Activated CD4-positive, alpha-beta T cell treated with anti-CD3 and anti-CD28 coated beads, Interleukin-2, amount 10 ng/mL, durations not matched to agents 7 days and 5 days (primary cell): ENCODE measurements at regions not wholly inside any gene's neighbourhood (a gene's known extent, or its start where the extent isn't known, plus 50 kb on each side); places are given as distances from the start of the nearest gene placed in this dataset.

ENCODE experiments used
- CTCF ChIA-PET: fragments of 350-600 bp; sonication (Branson Sonifier 250); formaldehyde crosslinking; loops from one replicate; lab custom pipeline; 2021; ENCODE audit warnings: antibody characterized with exemption; lab: Charles Lee
- POLR2A ChIA-PET: fragments of 350-600 bp; sonication (Branson Sonifier 250); formaldehyde crosslinking; loops from one replicate; lab custom pipeline; 2021; ENCODE audit warnings: antibody characterized with exemption; lab: Charles Lee
- DNase-seq: peaks from one replicate; pipeline ENCODE4 v3.0.0-alpha.2; 2020
- H3K27ac Mint-ChIP-seq: one replicate; pipeline ENCODE4 v1.8.0; 2021; ENCODE audit warnings: mild to moderate bottlenecking, moderate library complexity, mixed read lengths
- H3K27me3 Mint-ChIP-seq: one replicate; pipeline ENCODE4 v1.8.0; 2021; ENCODE audit warnings: mixed read lengths
- H3K36me3 Mint-ChIP-seq: one replicate; pipeline ENCODE4 v1.8.0; 2021; ENCODE audit warnings: low read depth, mixed read lengths
- H3K4me1 Mint-ChIP-seq: one replicate; pipeline ENCODE4 v1.8.0; 2021; ENCODE audit warnings: mixed read lengths
- H3K4me3 Mint-ChIP-seq: one replicate; pipeline ENCODE4 v1.8.0; 2021; ENCODE audit warnings: mild to moderate bottlenecking, moderate library complexity, mixed read lengths
- H3K9me3 Mint-ChIP-seq: one replicate; pipeline ENCODE4 v1.8.0; 2021; ENCODE audit warnings: mixed read lengths

DNA sequence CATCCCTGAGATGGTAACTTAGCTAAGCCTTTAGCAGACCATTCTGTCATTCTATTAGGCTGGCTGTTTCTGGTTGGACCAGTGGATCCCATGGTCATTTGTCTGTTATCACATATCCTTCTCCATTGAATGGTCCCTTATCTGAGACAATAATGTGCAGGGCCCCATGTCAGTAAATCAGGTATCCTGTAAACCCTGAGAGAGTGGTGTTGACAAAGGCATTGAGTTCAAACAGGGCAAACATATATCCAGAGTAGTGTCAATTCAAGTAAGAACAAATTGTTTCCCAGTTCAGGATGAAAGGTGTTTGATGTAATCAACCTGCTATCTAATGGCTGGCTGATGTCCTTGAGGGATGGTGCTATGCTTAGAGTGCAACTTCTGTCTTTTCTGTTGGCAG lies 126.2 kb downstream of the LINC00237 start:
- Mint-ChIP-seq H3K27me3 (no peaks in the 10 kb centered on the region), H3K27ac (no peak overlapping the region), H3K9me3 (no peaks in the 10 kb centered on the region), H3K36me3 (no peaks in the 10 kb centered on the region), H3K4me1 (no peaks in the 10 kb centered on the region), H3K4me3 (no peak overlapping the region)
- no peak for DNase-seq
- ChIA-PET POLR2A (no interaction called here), CTCF (no interaction called here)

DNA sequence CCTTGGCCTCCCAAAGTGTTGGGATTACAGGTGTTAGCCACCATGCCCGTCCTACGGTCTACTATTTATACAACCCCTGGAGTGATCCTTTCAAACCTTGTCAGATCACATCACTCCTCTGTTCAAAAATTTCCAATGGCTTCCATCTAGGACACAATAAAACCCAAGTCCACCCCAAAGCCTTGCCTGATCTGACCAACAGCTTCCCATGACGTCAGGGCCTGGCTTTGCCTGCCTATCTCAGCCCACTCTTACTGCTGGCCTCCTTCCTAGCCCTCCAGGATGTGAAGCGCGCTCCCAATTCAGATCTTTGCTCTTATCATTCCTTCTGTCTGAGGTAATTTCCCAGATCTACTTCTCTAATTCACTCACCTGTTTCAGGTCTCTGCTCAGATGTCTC lies 128.4 kb downstream of the LINC00237 start:
- H3K27me3 Mint-ChIP-seq = no peaks in the 10 kb centered on the region
- no peaks in the 10 kb centered on the region for H3K9me3 Mint-ChIP-seq
- H3K4me3 Mint-ChIP-seq = no peak overlapping the region
- H3K36me3 Mint-ChIP-seq = no peaks in the 10 kb centered on the region
- CTCF ChIA-PET = no interaction called here
- H3K27ac Mint-ChIP-seq = no peak overlapping the region
- no peak for DNase-seq
- POLR2A ChIA-PET = no interaction called here
- no peaks in the 10 kb centered on the region for H3K4me1 Mint-ChIP-seq

DNA sequence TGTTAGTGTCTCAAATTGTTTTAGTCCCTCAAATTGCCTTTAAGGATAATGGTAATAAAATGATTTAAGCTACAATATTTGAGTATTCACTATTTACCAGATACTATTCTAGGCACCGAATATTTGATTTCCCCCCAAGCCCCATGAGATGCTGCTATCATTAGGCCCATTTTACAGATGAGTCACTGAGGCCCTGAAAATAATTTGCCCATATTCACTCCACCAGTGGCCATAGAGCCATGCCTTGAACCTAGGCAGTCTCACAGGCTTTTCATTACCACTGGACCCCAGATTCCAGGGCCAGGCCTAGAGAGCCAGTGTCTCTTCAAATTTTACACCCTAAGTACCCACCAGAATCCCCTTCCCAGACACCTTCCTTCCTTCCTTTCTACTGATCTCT lies 133.7 kb downstream of the LINC00237 start:
- Mint-ChIP-seq H3K27ac (no peak overlapping the region), H3K27me3 (peaks cover 3% of the 10 kb centered on the region), H3K4me1 (no peaks in the 10 kb centered on the region), H3K9me3 (no peaks in the 10 kb centered on the region), H3K4me3 (no peak overlapping the region), H3K36me3 (no peaks in the 10 kb centered on the region)
- POLR2A ChIA-PET = no interaction called here
- DNase-seq = no peak
- CTCF ChIA-PET = interaction anchor here (0.5 kb wide), 1 partner anchor 166 kb away, joined by 5 read pairs; no protein-coding TSS in a partner anchor

DNA sequence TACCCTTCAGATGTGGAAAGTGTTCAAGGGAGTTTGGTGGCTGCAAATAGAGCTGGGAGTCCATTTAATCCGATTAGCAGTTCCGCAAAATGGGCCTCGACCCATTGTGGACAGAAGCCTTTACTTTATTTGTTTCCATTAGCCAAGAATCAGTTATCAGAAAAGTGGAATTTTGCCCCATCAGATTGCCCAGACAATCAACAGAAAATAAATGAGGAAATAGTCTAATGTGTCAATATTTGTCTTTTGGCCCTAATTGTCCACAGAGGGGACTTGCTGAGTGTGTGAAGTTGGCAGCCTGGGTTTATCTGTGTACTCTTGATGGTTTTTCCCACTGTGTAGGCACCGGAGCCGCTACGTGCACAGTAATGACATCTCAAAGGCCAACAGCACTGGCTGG lies 134.3 kb downstream of the LINC00237 start:
- Mint-ChIP-seq H3K4me3 (no peak overlapping the region), H3K36me3 (no peaks in the 10 kb centered on the region), H3K27me3 (peaks cover 3% of the 10 kb centered on the region), H3K4me1 (no peaks in the 10 kb centered on the region), H3K27ac (no peak overlapping the region), H3K9me3 (no peaks in the 10 kb centered on the region)
- DNase-seq = no peak
- ChIA-PET CTCF (no interaction called here), POLR2A (no interaction called here)

DNA sequence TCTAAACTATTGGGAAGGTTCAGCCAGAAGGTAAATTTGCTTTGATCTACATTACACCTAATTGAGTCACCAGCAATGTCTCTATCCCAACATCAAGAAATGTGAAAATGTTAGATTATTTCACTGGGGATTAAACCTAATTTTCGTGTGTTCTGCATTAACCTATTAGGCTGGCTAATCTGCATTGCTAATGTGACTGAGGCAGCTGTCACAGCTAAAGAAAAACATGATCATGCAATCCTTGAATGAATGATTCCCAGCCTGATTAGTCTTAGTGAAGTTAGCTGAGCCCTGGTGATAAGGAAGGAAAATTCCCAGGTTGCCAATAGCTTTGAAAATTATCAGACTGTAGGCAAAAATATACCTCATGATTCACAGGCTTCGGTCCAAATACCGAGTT lies 135.3 kb downstream of the LINC00237 start:
- Mint-ChIP-seq H3K4me1 (no peaks in the 10 kb centered on the region), H3K9me3 (no peaks in the 10 kb centered on the region)

DNA sequence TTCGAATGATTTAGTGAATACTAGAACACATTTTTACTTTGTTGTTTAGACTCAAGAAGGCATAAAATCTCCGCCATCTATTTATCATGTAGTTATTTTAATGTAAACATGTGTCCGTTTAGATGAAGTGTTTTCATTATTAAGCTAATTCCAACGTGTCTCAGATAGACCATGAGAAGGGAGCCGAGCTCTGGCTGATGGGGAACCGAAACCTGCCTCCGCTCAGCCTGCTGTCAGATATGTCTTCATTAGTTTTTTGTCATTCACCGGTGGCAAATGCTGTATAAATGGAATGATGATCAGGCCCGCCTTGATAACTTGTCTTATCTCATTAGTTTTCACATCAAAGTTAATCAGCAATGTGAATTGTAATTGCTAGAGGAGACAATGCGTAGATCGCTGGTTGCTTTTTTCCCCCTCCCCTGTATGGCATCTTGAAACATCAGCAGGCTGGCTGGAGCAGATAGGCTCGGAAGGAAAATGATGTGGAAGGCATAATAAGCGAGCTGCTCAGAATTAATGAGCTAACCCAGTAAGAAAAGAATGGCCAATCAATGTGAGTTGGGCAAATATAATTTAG lies 136.4 kb downstream of the LINC00237 start:
- H3K9me3 Mint-ChIP-seq = no peaks in the 10 kb centered on the region
- no peak for DNase-seq
- H3K27ac Mint-ChIP-seq = no peak overlapping the region
- no peak overlapping the region for H3K4me3 Mint-ChIP-seq
- CTCF ChIA-PET = no interaction called here
- POLR2A ChIA-PET = no interaction called here
- H3K27me3 Mint-ChIP-seq = peaks cover 3% of the 10 kb centered on the region
- no peaks in the 10 kb centered on the region for H3K36me3 Mint-ChIP-seq
- no peaks in the 10 kb centered on the region for H3K4me1 Mint-ChIP-seq

More for the DNA sequence above, 135.3 kb downstream of the LINC00237 start:
- ChIA-PET CTCF (no interaction called here), POLR2A (no interaction called here)
- Mint-ChIP-seq H3K27ac (no peak overlapping the region), H3K4me3 (no peak overlapping the region), H3K36me3 (no peaks in the 10 kb centered on the region), H3K27me3 (peaks cover 3% of the 10 kb centered on the region)
- DNase-seq = no peak

DNA sequence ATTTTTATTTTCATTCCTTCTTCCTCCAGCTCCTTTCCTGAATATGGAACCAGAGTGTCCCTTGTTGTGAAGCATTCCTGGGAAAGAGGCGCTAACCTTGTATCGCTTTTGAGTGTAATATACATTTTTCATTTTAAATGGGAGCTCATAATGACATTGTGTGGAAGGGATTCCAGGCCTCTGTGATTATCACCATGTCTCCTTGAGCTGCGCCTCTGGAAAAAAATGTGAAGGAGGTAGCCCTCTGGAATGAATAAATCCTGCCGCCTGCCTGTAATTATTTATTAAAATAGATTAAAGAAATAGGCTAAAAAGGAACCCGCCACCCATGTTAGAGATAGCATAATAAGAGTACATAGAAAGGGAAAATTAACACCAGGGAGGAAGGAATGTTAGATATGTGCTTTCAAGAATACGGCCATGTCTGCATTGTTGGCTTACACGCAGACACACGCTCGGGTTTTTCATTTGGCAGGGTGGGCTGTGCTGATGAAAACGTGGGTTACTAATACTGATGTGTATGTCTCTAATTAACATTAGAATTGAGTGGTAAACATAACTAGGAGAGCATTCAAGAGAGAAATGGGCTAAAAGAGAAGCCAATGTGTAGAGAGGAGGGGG lies 138.5 kb downstream of the LINC00237 start:
- H3K9me3 Mint-ChIP-seq = no peaks in the 10 kb centered on the region
- H3K27ac Mint-ChIP-seq = no peak overlapping the region
- ChIA-PET POLR2A (no interaction called here), CTCF (no interaction called here)
- no peaks in the 10 kb centered on the region for H3K4me1 Mint-ChIP-seq
- no peak for DNase-seq
- H3K36me3 Mint-ChIP-seq = no peaks in the 10 kb centered on the region
- no peak overlapping the region for H3K4me3 Mint-ChIP-seq
- H3K27me3 Mint-ChIP-seq = peaks cover 3% of the 10 kb centered on the region

DNA sequence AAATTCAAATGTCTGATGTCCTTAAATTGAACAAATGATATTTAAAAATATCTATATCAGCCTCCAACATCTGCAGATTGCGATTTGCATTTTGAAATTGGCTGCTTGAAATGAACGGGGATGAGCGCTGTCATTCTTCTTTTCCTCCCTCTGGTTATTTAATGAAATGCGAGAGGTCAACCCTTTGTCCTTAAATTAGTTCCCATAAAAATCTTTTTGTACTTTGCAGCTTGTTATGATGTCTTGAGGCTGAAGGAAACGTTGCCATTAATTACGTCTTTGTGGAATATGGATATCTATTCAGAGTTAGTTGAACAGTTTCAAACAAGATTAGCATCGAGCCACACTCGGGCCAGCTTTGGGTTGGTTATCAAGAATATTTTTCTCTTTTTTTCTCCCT lies 140.0 kb downstream of the LINC00237 start:
- Mint-ChIP-seq H3K36me3 (no peaks in the 10 kb centered on the region), H3K4me1 (no peaks in the 10 kb centered on the region), H3K9me3 (no peaks in the 10 kb centered on the region), H3K27me3 (peaks cover 3% of the 10 kb centered on the region), H3K4me3 (no peak overlapping the region), H3K27ac (no peak overlapping the region)
- no peak for DNase-seq
- CTCF ChIA-PET = interaction anchor here (0.6 kb wide), 1 partner anchor 94 kb away, joined by 3 read pairs; no protein-coding TSS in a partner anchor
- POLR2A ChIA-PET = no interaction called here

DNA sequence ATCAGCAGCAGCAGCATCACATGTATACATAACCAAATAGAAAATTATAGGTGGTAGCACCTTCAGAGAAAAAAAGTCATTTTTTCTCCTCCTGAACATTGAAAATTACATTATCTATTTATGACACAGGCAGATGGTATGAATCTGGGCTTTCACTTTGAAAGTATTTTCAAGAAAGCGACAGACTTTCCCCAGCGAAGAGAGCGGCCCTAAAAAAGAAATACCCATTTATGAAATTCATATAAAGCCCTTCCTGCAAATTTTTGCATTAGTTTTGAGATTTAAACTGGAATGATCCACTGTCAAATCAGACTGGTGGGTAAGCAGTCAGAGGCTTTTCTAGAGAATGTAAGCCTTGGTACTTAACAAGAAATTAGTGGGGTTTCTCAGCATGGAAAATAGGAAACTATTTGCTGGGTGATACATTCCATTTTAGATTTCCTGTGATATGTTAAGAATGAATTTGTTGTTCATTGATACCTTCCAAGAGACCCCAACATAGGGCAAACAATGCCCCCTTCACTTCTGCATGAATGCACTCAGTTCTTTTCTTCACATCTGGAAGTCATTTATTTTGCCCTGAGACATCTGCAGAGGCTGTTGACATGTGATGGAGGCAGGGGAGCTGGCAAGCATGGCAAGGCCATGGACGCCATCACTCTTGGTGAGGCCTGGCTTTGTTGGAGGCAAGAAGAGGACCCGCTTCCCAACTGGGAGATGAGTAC lies 147.0 kb downstream of the LINC00237 start:
- POLR2A ChIA-PET = no interaction called here
- CTCF ChIA-PET = interaction anchor here (0.6 kb wide), 1 partner anchor 1397 kb away, joined by 3 read pairs; no protein-coding TSS in a partner anchor

DNA sequence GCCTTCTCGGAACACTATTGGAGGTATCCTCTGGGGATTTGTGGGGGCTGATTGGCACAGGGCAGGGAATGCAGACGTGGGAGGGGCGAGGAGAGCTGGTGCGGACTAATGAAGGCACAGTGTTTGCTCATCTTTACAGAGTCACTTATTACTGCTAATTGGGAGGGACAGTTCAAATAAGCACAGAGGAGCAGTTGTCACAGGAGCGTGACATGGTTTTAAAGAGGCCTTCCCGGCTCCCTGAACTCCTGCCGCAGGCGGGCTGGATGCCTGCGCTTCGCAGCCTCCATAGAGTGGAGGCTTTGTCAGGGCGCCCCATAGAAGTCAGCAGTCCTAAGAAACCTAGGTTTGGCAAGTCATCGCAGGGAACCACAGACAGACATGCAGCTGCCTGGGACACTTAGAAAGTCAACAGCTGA lies 149.6 kb downstream of the LINC00237 start:
- H3K4me1 Mint-ChIP-seq = no peaks in the 10 kb centered on the region

More for the DNA sequence above, 147.0 kb downstream of the LINC00237 start:
- Mint-ChIP-seq H3K4me1 (no peaks in the 10 kb centered on the region), H3K4me3 (no peak overlapping the region), H3K9me3 (no peaks in the 10 kb centered on the region), H3K36me3 (no peaks in the 10 kb centered on the region), H3K27me3 (peaks cover 5% of the 10 kb centered on the region), H3K27ac (no peak overlapping the region)
- DNase-seq = no peak

DNA sequence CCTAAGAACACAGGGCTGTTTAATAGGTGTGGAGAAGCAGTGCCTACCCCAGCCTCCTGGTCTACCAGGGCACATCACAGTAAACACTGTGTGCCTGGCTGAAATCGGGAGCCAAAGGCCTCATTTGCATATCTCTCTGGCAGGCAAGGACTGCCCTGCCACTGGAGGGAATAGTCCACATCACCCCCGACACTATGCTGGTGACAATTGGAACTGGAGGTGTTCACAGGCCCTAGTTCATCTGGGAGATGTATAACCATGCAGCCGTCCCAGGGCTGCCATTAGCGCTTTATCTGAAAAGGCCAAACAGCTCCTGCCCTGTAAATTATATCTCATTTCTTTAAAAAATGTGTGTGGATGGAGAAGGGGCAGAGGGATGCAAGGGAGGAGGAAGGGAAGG lies 150.3 kb downstream of the LINC00237 start:
- no peak for DNase-seq
- Mint-ChIP-seq H3K9me3 (no peaks in the 10 kb centered on the region), H3K4me3 (no peak overlapping the region), H3K36me3 (no peaks in the 10 kb centered on the region), H3K27me3 (peaks cover 5% of the 10 kb centered on the region), H3K4me1 (no peaks in the 10 kb centered on the region), H3K27ac (no peak overlapping the region)
- ChIA-PET CTCF (no interaction called here), POLR2A (no interaction called here)

More for the DNA sequence above, 149.6 kb downstream of the LINC00237 start:
- no peaks in the 10 kb centered on the region for H3K9me3 Mint-ChIP-seq
- H3K27ac Mint-ChIP-seq = no peak overlapping the region
- no peaks in the 10 kb centered on the region for H3K36me3 Mint-ChIP-seq
- H3K27me3 Mint-ChIP-seq = peaks cover 5% of the 10 kb centered on the region
- DNase-seq = no peak
- H3K4me3 Mint-ChIP-seq = no peak overlapping the region
- ChIA-PET POLR2A (no interaction called here), CTCF (no interaction called here)

DNA sequence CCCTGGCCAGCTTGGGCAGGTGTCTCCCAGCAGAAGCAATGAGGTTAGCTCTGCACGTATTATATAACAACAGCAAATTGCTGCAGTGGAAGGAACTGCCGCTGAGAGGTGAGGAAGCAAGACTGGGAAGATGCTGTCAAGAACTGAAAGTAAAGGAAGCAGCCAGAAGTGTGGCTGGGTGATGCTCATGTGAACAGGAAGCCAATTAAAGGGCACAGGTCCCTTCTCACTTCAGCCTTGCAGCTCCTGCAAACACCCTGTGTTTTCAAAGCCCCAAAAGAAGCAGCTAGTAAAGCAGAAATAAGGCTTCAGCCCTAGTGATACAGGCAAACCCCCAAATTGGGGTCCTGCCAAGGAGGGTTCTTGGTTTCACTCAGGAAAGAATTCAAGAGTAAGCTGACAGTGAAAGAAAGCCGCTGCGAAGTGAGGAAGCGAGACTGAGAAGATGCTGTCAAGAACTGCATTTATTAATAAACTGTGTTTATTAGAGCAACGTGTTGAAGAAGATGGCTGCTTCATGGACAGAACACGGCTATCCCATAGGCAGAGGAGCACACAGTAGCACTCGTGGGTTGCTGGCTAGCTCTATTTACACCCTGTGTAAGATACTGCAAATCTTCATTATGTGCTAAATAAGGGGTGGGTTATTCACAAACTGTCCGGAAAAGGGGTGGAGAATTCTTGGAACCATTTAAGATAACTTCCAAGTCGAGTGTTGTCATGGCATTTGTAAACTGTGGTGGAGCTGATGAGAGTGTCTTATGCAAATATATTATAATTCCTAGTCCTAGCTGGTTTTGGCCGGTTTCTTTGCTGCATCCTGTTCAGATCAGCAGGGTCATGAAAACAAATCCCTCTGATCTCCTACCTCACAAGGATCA lies 152.2 kb downstream of the LINC00237 start:
- Mint-ChIP-seq H3K4me3 (no peak overlapping the region), H3K9me3 (no peaks in the 10 kb centered on the region), H3K27me3 (peaks cover 5% of the 10 kb centered on the region), H3K36me3 (no peaks in the 10 kb centered on the region), H3K27ac (no peak overlapping the region), H3K4me1 (no peaks in the 10 kb centered on the region)
- DNase-seq = no peak
- ChIA-PET POLR2A (no interaction called here), CTCF (no interaction called here)

DNA sequence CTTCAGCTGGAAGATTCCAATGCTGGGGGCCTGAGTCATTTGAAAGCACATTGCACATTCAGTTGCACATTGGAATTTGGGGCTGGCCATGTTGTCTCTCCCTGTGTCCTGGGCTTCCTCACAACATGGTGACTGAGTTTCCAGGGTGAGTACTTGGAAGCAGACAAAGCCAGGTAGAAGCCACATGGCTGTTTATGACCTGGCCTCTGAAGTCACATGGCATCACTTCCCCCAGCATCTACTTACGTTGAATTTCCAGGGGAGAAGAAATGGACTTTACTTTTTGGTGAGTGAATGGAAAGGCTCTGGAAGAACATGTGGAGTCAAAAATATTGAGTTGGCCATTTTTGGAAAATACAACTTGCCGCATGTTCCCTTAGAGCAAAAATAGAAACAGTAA lies 155.5 kb downstream of the LINC00237 start:
- POLR2A ChIA-PET = no interaction called here
- Mint-ChIP-seq H3K4me1 (no peaks in the 10 kb centered on the region), H3K27ac (no peak overlapping the region), H3K9me3 (no peaks in the 10 kb centered on the region), H3K36me3 (no peaks in the 10 kb centered on the region), H3K4me3 (no peak overlapping the region), H3K27me3 (peaks cover 5% of the 10 kb centered on the region)
- CTCF ChIA-PET = no interaction called here
- no peak for DNase-seq
